Calu3 (cell line): ENCODE measurements at regions not wholly inside any gene's neighbourhood (a gene's known extent, or its start where the extent isn't known, plus 50 kb on each side); places are given as distances from the start of the nearest gene placed in this dataset.
A peak's percentile ranks its signal among the peaks of the same experiment; 100 is the strongest.

ENCODE experiments used
- BruUV-seq: library from RNA; stranded (reverse); fragments of 400-500 nt; replicated peaks from 2 replicates; lab custom pipeline; 2021; lab: Mats Ljungman, UMichigan
- CTCF ChIA-PET: fragments of 300-600 bp; sonication (Branson Sonifier 250); formaldehyde crosslinking; loops from one replicate; lab custom pipeline; 2022; ENCODE audit warnings: antibody characterized with exemption; lab: Charles Lee
- DNase-seq: peaks from one replicate; pipeline ENCODE4 v3.0.0; 2022
- H3K27ac Mint-ChIP-seq: one replicate; pipeline ENCODE4 v1.8.0; 2022; ENCODE audit warnings: mixed read lengths; ENCODE audit not compliant: unreplicated experiment
- H3K27me3 Mint-ChIP-seq: one replicate; pipeline ENCODE4 v1.8.0; 2022; ENCODE audit warnings: mixed read lengths; ENCODE audit not compliant: unreplicated experiment
- H3K36me3 Mint-ChIP-seq: one replicate; pipeline ENCODE4 v1.8.0; 2022; ENCODE audit warnings: mild to moderate bottlenecking, moderate library complexity, mixed read lengths; ENCODE audit not compliant: insufficient read depth, unreplicated experiment
- H3K4me1 Mint-ChIP-seq: one replicate; pipeline ENCODE4 v1.8.0; 2022; ENCODE audit warnings: mild to moderate bottlenecking, low read depth, mixed read lengths; ENCODE audit not compliant: unreplicated experiment
- H3K4me3 Mint-ChIP-seq: one replicate; pipeline ENCODE4 v1.8.0; 2022; ENCODE audit warnings: mild to moderate bottlenecking, low read depth, moderate library complexity, mixed read lengths; ENCODE audit not compliant: unreplicated experiment
- H3K9me3 Mint-ChIP-seq: one replicate; pipeline ENCODE4 v1.8.0; 2022; ENCODE audit warnings: low read depth, mixed read lengths; ENCODE audit not compliant: unreplicated experiment
- intact Hi-C: fragments of 100-400 bp; cut with micrococcal nuclease; formaldehyde crosslinking; loops from one replicate; pipeline ENCODE4 v1.10.0; 2022; ENCODE audit not compliant: unreplicated experiment
- TF ChIP-seq, protein P1 (sequence below): fragments of 200-600 bp; IDR thresholded peaks from one replicate; pipeline ENCODE4 v1.8.0; 2022; ENCODE audit warnings: antibody characterized with exemption; ENCODE audit not compliant: unreplicated experiment

DNA sequence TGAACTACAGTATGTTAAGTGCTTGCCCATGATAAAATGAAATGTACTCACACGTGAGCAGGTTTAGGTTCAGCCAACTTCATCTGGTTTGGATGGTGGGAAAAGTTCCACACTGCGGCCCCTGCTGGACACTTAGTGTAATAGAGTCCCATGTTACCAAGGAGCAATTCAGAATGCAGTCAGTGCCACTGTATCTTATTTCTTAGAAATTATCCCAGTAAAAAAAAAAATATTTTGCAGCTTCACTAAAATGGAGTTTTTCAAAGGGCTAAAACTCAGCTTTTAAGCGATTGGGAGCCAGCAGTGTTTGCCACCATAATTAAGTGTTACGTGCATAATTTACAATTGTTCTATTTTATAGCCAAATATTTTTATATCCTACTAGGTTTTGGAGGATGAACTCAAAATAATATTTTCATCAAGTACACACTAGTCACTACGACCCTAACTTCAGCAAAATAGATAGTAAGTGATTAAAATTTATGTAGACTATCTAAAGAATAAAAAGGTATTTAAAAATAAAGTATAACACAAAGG lies 371.7 kb upstream of the GBE1 start:
- no peaks in the 10 kb centered on the region for H3K36me3 Mint-ChIP-seq
- CTCF ChIA-PET, result no interaction called here
- BruUV-seq, result no TSS peak
- peak; percentile 54 for DNase-seq
- H3K27ac Mint-ChIP-seq, result no peak overlapping the region
- intact Hi-C loops, result loop anchor here (1.0 to 10.0 kb wide), 7 partner anchors 138 to 1392 kb away; partner anchors contain the start of gene GBE1
- no peaks in the 10 kb centered on the region for H3K9me3 Mint-ChIP-seq
- H3K4me3 Mint-ChIP-seq, result no peak overlapping the region
- H3K4me1 Mint-ChIP-seq, result peaks cover 7% of the 10 kb centered on the region
- H3K27me3 Mint-ChIP-seq, result no peaks in the 10 kb centered on the region
- TF ChIP-seq, protein P1, sequence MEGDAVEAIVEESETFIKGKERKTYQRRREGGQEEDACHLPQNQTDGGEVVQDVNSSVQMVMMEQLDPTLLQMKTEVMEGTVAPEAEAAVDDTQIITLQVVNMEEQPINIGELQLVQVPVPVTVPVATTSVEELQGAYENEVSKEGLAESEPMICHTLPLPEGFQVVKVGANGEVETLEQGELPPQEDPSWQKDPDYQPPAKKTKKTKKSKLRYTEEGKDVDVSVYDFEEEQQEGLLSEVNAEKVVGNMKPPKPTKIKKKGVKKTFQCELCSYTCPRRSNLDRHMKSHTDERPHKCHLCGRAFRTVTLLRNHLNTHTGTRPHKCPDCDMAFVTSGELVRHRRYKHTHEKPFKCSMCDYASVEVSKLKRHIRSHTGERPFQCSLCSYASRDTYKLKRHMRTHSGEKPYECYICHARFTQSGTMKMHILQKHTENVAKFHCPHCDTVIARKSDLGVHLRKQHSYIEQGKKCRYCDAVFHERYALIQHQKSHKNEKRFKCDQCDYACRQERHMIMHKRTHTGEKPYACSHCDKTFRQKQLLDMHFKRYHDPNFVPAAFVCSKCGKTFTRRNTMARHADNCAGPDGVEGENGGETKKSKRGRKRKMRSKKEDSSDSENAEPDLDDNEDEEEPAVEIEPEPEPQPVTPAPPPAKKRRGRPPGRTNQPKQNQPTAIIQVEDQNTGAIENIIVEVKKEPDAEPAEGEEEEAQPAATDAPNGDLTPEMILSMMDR, result peak; percentile 70

DNA sequence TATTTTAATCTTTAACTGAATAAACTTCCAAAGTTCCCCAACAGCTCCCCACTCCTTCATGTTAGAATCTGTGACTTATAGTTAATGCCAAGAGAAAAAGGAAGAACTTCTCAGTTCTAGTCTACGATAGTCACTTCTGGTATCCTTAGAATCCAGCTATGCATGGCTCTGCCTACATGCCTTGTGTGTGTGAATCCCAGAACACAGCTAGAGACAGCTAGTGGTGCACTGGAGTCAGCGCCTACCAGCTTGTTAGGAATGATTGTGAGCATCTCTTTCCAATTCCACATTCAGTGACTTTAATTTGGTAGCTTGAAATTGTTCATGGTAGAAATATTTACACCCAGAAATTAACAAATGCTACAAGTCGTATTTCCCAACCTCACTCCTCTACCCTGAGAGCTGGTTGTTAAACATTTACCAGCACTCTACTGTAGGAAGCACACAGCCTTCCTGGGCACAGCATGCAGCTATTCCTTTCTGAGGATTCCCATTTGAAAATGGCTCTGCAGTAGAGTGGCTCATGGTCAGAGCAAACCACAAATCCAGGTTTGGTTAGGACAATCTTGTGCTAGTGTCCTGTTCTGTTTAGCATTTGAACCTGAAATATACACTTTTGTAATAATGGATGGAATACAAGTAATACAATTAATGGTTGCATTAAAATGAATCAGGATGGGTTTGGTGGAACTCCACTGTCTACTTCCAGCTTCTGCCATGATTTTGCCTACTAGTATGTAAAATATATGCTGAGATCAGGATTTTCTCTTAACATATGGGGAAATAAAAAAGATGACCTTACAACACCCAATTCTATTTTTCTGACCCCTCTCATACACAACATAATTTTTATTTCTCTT lies 371.0 kb upstream of the GBE1 start:
- no peak for DNase-seq
- TF ChIP-seq, protein P1, result no peak
- Mint-ChIP-seq H3K27me3 (no peaks in the 10 kb centered on the region), H3K27ac (no peak overlapping the region), H3K4me3 (no peak overlapping the region), H3K4me1 (peaks cover 7% of the 10 kb centered on the region), H3K9me3 (no peaks in the 10 kb centered on the region), H3K36me3 (no peaks in the 10 kb centered on the region)
- CTCF ChIA-PET, result interaction anchor here (0.7 kb wide), 1 partner anchor 137 kb away, joined by 3 read pairs; no protein-coding TSS in a partner anchor
- intact Hi-C loops, result loop anchor here (1.0 to 10.0 kb wide), 7 partner anchors 137 to 1392 kb away; partner anchors contain the start of gene GBE1
- no TSS peak for BruUV-seq

DNA sequence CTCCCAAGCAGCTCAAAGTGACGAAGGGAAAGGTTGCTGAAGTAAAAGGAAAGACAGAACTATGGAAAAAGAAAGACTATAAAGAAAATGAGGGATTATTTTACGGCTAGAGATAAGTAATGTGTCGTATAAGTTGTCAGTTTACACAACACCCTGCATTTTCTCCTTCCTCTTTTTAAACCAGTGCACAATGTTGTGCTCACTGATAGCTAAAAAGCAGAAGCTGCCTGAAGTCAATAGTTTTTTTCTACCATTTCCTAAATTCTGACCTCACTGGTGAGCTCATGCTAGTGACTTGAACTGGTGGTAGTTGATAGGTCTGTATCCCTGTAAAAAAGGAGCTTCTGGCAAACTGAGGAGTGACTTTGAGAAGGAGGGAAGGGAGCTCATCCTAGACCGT lies 368.6 kb upstream of the GBE1 start:
- DNase-seq, result no peak
- CTCF ChIA-PET, result no interaction called here
- TF ChIP-seq, protein P1, result no peak
- Mint-ChIP-seq H3K36me3 (no peaks in the 10 kb centered on the region), H3K27ac (no peak overlapping the region), H3K9me3 (no peaks in the 10 kb centered on the region), H3K4me3 (no peak overlapping the region), H3K4me1 (peaks cover 7% of the 10 kb centered on the region), H3K27me3 (no peaks in the 10 kb centered on the region)
- BruUV-seq, result no TSS peak
- intact Hi-C loops, result loop anchor here (5.0 to 10.0 kb wide), 5 partner anchors 218 to 1395 kb away; partner anchors contain the start of gene GBE1

DNA sequence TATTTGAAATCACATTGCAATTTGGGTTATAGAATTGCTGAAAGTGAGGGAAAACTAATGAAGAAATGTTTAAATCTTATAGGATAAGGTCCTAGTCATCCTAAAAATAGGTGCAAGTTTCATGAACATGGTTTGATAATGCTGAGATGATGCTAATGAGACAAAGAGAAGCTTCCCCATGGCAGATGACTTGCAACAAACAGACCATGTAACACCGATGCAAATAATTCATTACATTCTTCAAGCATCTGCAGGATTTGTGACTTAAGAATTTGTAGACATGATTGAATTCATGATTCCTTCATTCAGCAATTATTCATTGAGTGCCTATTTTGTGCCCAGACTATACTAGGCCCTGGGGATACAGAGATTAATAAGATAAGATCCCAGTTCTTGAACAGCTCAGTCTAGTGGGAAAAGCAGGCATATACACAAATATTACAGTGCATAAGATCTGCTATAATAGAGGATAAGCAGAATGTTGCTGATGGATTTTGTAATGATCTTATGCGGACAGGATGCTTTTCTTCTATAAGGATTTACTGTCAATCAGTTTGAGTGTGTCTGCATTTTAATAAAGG lies 367.9 kb upstream of the GBE1 start:
- intact Hi-C loops, result no loop called here
- TF ChIP-seq, protein P1, result no peak
- H3K9me3 Mint-ChIP-seq, result no peaks in the 10 kb centered on the region
- peaks cover 7% of the 10 kb centered on the region for H3K4me1 Mint-ChIP-seq
- no peaks in the 10 kb centered on the region for H3K36me3 Mint-ChIP-seq
- BruUV-seq, result no TSS peak
- CTCF ChIA-PET, result no interaction called here
- H3K27ac Mint-ChIP-seq, result no peak overlapping the region
- H3K27me3 Mint-ChIP-seq, result no peaks in the 10 kb centered on the region
- no peak for DNase-seq
- no peak overlapping the region for H3K4me3 Mint-ChIP-seq
